ENCODE measurements at regions not wholly inside any gene's neighbourhood (a gene's known extent, or its start where the extent isn't known, plus 50 kb on each side); places are given as distances from the start of the nearest gene placed in this dataset.

GRCh38 chr4:120130786-120131185 lies 64.1 kb upstream of the MAD2L1 start:
- no peak for FAIRE-seq
- Histone ChIP-seq H3K4me2 (ENCODE audit: control insufficient read depth, extremely low read depth, insufficient read depth, low read depth, low read length) (no peak overlapping the region), H2AFZ (ENCODE audit: control insufficient read depth, low read length) (no peak overlapping the region), H3K9me3 (ENCODE audit: control insufficient read depth, low read depth, low read length) (no peaks in the 10 kb centered on the region), H3K9me1 (ENCODE audit: control insufficient read depth, extremely low read depth, insufficient read depth, low read length) (no peaks in the 10 kb centered on the region), H3K27me3 (ENCODE audit: control insufficient read depth, extremely low read depth, insufficient read depth, low read length) (no peaks in the 10 kb centered on the region), H3K9ac (ENCODE audit: control insufficient read depth, extremely low read depth, insufficient read depth, low read length) (no peak overlapping the region), H3K4me1 (ENCODE audit: control insufficient read depth, extremely low read depth, insufficient read depth, low read length) (no peaks in the 10 kb centered on the region), H3K79me2 (ENCODE audit: control insufficient read depth, insufficient read depth, low read length) (no peaks in the 10 kb centered on the region), H3K27ac (ENCODE audit: control insufficient read depth, insufficient read depth, low read length) (no peak overlapping the region), H3K4me3 (ENCODE audit: control insufficient read depth in 2 of 3, extremely low read depth in 1 of 3, insufficient read depth in 2 of 3, low read depth in 1 of 3, low read length in 3 of 3) (no peak overlapping the region), H3K36me3 (ENCODE audit: control insufficient read depth in 2 of 2, extremely low read depth in 1 of 2, insufficient read depth in 2 of 2, low read length in 2 of 2) (no peaks in the 10 kb centered on the region), H4K20me1 (ENCODE audit: control insufficient read depth, extremely low read depth, insufficient read depth, low read length) (no peaks in the 10 kb centered on the region)
- dilution Hi-C loops (cut with MboI; ENCODE audit: extremely low pct_ligation_motif_present, low sequenced_read_pairs), result no loop called here
- no peak for DNase-seq (ENCODE audit: low read depth, low spot score)
- TF ChIP-seq CTCF (optimal IDR thresholded peaks at IDR 0.05 in 1 of 3, IDR thresholded peaks at IDR 0.05 in 1 of 3, conservative IDR thresholded peaks at IDR 0.05 in 1 of 3; ENCODE audit: extremely low read depth in 1 of 3, insufficient read depth in 2 of 3, low read length in 3 of 3) (no peak), EZH2 (IDR thresholded peaks at IDR 0.05; ENCODE audit: low read length) (no peak)
